K562 (cell line): ENCODE measurements at regions not wholly inside any gene's neighbourhood (a gene's known extent, or its start where the extent isn't known, plus 50 kb on each side); places are given as distances from the start of the nearest gene placed in this dataset.

Source experiments
- ARID3B ChIP-seq: fragments of 250-450 bp; sonication (Bioruptor Pico); IDR thresholded peaks from 2 replicates; pipeline ENCODE4 v1.4.0; 2020; ENCODE audit warnings: borderline replicate concordance
- CBFB ChIP-seq: sonication (generic); formaldehyde crosslinking; IDR thresholded peaks from 2 replicates; pipeline ENCODE4 v1.4.0; 2020; ENCODE audit warnings: mild to moderate bottlenecking, missing genetic modification reagents
- CCAR2 ChIP-seq: fragments of 200-400 bp; formaldehyde crosslinking; IDR thresholded peaks from 2 replicates; pipeline ENCODE4 v1.6.1; 2017; ENCODE audit warnings: mild to moderate bottlenecking, low read depth, low read length
- CREM ChIP-seq: IDR thresholded peaks from 2 replicates; pipeline ENCODE4 v1.6.1; 2014; ENCODE audit warnings: antibody characterized with exemption, low read depth
- CXXC5 ChIP-seq: fragments of 250-450 bp; sonication (Bioruptor Pico); IDR thresholded peaks from 2 replicates; pipeline ENCODE4 v1.8.0; 2022; ENCODE audit warnings: inconsistent platforms, mild to moderate bottlenecking, moderate library complexity
- GABPB2 ChIP-seq: fragments of 250-450 bp; sonication (Bioruptor Pico); conservative IDR thresholded peaks from 2 replicates; pipeline ENCODE4 v1.5.1; 2021; ENCODE audit warnings: mild to moderate bottlenecking
- HMBOX1 ChIP-seq: sonication (generic); IDR thresholded peaks from 2 replicates; pipeline ENCODE4 v1.6.1; 2016
- MED1 ChIP-seq: sonication (generic); formaldehyde crosslinking; IDR thresholded peaks from 2 replicates; pipeline ENCODE4 v1.8.1; 2023; ENCODE audit warnings: missing genetic modification reagents, borderline replicate concordance
- TRIM28 ChIP-seq: fragments of 450-650 bp; IDR thresholded peaks from 2 replicates; pipeline ENCODE4 v1.6.1; 2017
- ZBTB9 ChIP-seq: fragments of 450-650 bp; formaldehyde crosslinking; IDR thresholded peaks from 2 replicates; pipeline ENCODE4 v1.4.0; 2020; ENCODE audit warnings: mild to moderate bottlenecking, moderate library complexity
- ZNF717 ChIP-seq: fragments of 250-450 bp; sonication (Bioruptor Pico); IDR thresholded peaks from 2 replicates; pipeline ENCODE4 v1.5.0; 2021
- TF ChIP-seq, protein P1 (sequence below), 2 experiments: fragments of 250-450 bp in 1 of 2; fragments of 450-650 bp in 1 of 2; sonication (Bioruptor Pico) in 1 of 2; IDR thresholded peaks; 2 replicates each; pipeline versions ENCODE4 v1.6.1 to v1.8.0; 2016 to 2021; ENCODE audit warnings: mild to moderate bottlenecking in 2 of 2, moderate library complexity in 2 of 2, missing compliant biosample characterization in 1 of 2, missing genetic modification characterization in 1 of 2
- TF ChIP-seq, protein P2 (sequence below): fragments of 150-350 bp; IDR thresholded peaks from 2 replicates; pipeline ENCODE4 v1.6.1; 2014; ENCODE audit warnings: low read depth, mild to moderate bottlenecking, low read length, borderline replicate concordance

DNA sequence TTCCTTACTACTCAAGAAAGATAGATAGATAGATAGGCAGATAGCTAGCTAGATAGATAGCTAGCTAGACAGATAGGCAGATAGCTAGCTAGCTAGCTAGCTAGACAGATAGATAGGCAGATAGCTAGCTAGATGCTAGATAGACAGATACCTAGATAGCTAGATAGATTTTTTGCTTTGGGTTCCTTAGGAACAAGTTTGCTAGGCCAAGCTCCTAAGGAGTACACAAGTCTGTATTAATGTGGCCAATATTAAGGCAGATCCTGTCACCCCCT, 61.7 kb upstream of the VPREB1 start (continued):
- TF ChIP-seq, protein P1, sequence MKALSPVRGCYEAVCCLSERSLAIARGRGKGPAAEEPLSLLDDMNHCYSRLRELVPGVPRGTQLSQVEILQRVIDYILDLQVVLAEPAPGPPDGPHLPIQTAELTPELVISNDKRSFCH (CRISPR knock-in tag; IDR thresholded peaks at IDR 0.05) = peak; percentile 3; the same call in 1 of the 2 replicates
- TF ChIP-seq, protein P1 (tag; IDR thresholded peaks at IDR 0.05) = no peak
- TF ChIP-seq ZNF717 (CRISPR knock-in tag) (no peak), HMBOX1 (peak; percentile 21; the same call in 1 of the 2 replicates), MED1 (CRISPR knock-in tag) (no peak), GABPB2 (CRISPR knock-in tag) (0 out of 2 replicates have a peak, but pooled peaks have one; percentile 57), TRIM28 (no peak), CBFB (CRISPR knock-in tag) (no peak), CXXC5 (CRISPR knock-in tag) (no peak), CREM (no peak), CCAR2 (no peak), ZBTB9 (CRISPR knock-in tag) (no peak), ARID3B (no peak)
- TF ChIP-seq, protein P2, sequence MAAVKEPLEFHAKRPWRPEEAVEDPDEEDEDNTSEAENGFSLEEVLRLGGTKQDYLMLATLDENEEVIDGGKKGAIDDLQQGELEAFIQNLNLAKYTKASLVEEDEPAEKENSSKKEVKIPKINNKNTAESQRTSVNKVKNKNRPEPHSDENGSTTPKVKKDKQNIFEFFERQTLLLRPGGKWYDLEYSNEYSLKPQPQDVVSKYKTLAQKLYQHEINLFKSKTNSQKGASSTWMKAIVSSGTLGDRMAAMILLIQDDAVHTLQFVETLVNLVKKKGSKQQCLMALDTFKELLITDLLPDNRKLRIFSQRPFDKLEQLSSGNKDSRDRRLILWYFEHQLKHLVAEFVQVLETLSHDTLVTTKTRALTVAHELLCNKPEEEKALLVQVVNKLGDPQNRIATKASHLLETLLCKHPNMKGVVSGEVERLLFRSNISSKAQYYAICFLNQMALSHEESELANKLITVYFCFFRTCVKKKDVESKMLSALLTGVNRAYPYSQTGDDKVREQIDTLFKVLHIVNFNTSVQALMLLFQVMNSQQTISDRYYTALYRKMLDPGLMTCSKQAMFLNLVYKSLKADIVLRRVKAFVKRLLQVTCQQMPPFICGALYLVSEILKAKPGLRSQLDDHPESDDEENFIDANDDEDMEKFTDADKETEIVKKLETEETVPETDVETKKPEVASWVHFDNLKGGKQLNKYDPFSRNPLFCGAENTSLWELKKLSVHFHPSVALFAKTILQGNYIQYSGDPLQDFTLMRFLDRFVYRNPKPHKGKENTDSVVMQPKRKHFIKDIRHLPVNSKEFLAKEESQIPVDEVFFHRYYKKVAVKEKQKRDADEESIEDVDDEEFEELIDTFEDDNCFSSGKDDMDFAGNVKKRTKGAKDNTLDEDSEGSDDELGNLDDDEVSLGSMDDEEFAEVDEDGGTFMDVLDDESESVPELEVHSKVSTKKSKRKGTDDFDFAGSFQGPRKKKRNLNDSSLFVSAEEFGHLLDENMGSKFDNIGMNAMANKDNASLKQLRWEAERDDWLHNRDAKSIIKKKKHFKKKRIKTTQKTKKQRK = no peak
